SK-MEL-5 (cell line): ENCODE measurements at regions not wholly inside any gene's neighbourhood (a gene's known extent, or its start where the extent isn't known, plus 50 kb on each side); places are given as distances from the start of the nearest gene placed in this dataset.

ENCODE experiments used
- DNase-seq: peaks from one replicate; pipeline ENCODE4 v3.0.0-alpha.2; 2016; ENCODE audit warnings: low read depth, low spot score
- in situ Hi-C: cut with HindIII; loops from 2 replicates; pipeline ENCODE4 v1.10.0; 2016; ENCODE audit warnings: low sequenced_read_pairs, high pct_unique_total_duplicates, low pct_unique_long_range_greater_than_20kb

DNA sequence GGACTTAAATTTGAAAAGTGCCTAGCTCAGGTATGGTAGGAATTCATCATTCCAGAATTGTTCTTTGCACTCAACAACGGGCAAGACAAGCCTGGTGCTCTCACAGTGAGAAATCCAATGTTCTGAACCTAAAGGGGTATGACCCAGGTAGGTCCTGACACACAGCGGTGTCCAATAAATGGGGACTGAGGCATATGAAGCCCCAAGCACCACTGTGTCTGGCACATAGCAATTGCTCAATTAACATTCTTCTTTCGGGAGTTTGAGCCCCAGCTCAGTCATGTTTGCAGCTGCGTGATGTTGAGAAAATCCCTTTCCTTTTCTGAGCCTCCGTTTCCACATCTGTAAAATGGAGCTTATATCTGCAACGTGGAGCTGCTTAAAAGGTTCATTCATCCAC lies 535.8 kb downstream of the MIAT start:
- in situ Hi-C loops, result no loop called here
- DNase-seq, result no peak

DNA sequence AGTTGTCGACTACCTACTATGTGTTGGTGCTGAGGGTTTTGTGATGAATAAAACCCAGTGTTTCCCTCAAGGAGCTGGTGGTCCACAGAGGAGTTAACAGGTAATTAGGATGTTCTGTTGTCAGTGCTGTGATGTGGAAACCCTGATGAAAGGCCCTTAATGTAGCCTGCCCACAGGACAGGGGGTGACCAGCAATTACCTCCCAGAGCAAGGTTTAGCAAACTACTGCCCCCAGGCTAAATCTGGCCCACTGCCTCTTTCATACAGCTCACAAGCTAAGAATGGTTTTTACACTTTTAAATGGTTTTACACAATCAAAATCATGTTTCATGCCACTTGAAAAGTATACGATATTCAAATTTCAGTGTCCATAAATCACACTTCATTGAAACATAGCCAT lies 536.2 kb downstream of the MIAT start:
- in situ Hi-C loops, result no loop called here
- no peak for DNase-seq

DNA sequence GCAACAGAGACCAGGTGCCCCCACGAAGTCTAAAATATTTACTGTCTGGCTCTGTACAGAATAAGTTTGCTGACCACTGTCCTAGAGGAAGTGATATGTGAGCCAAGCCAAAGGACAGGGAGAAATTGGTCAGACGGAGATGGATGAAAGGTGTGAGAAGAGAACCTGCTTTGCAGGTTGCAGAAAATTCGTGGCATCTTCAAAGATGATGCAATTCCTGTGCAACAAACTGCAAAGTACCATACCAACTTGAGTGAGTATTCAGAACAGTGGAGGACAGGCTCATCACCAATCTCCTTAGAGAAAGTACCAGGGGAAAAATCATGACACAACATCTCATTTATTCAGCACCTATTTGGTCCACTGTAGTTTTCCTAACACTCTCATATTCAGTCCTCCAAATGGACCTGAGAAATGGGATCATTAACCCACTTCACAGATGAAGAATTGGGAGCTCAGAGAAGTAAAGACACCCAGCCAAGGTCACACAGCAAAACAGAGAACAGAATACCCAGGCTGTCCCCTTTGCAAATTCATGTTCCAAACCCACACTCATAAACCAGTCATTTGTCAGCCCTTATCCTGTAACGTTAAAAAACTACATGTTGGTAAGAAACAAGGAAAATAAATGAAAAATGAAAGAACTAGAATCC lies 536.8 kb downstream of the MIAT start:
- in situ Hi-C loops, result no loop called here
- no peak for DNase-seq

DNA sequence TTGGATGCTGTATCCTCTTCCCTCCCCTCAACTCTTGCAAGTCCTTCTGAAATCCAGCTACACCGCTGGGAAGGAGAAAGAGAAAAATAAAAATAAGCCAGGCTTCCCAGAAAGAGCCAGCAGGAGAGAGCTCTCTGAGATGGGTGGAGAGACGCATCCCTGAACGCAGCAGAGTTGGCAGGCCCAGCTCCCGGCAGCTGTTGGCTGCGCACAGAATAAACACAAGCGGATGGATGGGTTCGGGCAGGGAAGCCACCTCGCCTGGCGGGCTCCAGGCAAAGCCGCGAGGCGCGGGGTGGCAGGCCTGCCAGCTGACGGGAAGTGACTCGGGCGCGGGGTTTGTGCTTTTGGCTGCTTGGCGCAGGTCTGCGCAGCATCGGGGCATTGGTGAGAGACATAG lies 537.7 kb downstream of the MIAT start:
- no peak for DNase-seq
- in situ Hi-C loops, result no loop called here

DNA sequence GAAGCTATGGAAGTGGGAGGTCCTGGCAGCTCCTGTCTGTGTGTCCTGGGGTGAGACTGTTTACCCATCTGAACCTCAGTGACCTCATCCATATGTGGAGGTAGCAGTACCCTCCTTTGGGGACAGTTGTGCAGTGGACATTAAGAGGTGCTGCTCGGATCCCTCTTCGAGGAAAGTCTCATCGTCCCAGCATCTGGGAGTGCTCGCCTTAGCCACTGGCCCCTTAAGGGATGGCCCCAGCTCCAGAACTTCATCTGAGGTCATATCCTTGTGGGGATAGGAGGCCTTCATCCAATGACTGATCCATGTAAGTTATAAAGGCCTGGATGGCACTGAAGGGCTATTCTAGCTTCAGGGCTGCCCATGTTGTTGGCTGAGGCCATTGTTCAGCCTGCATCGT lies 538.1 kb downstream of the MIAT start:
- in situ Hi-C loops, result no loop called here
- DNase-seq, result no peak

DNA sequence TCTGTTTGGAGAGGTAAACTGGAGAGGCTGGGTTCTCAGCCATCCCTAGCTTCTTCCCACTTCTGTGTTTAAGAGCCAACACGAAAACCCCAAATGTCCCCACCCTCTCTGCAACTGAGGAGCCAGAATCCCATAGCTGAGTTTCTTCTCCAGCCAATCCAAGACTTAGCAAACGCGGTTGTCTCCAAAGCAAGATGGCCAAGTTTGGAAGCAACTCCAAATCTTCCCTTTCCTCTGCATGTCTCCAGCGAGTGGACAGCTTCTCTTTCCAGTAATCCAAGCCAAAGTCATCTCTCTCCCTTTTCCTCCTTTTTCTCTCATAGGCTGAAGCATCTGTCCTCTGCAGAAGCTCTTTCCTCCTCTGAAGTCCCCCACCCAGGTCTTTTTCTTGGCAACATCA lies 539.2 kb downstream of the MIAT start:
- no peak for DNase-seq
- in situ Hi-C loops, result no loop called here

DNA sequence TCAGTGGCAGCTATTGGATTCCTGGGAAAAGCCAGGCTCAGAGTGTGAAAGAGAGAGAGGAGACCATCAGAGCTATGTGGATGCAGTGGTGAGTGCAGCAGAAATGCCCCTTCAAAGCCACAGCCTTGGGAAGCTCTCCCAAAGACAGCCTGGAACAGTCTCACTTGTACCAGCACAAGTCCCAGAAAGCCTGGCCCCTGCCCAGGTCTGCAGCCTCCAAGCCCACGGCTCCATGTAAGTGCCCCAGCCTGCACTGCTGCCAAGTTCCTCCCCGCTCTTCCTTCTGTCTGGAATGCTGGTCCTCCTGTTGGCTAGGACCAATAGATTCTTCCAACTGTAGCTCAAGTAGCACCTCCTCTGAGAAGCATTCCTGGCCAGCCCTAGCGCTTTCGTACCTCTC lies 539.7 kb downstream of the MIAT start:
- DNase-seq, result no peak
- in situ Hi-C loops, result no loop called here

DNA sequence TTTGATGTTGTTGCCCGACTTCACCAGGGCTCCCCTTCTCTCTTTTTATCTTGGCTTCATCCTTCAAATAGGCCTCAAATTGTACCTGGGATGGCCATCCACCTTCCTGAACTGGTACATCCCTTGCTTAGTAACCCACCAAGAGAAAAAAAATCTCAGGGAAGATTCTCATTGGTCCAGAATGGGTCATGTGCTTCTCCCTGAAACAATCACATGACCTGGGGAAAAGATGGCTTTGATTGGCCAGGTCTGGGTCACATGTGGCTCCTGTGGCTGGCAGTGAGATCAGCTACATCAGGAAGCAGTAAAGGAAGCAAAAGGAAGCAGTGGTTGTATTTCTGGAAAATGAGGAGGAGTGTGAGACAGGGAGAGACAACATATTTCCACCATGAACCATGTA lies 540.2 kb downstream of the MIAT start:
- in situ Hi-C loops, result no loop called here
- no peak for DNase-seq

DNA sequence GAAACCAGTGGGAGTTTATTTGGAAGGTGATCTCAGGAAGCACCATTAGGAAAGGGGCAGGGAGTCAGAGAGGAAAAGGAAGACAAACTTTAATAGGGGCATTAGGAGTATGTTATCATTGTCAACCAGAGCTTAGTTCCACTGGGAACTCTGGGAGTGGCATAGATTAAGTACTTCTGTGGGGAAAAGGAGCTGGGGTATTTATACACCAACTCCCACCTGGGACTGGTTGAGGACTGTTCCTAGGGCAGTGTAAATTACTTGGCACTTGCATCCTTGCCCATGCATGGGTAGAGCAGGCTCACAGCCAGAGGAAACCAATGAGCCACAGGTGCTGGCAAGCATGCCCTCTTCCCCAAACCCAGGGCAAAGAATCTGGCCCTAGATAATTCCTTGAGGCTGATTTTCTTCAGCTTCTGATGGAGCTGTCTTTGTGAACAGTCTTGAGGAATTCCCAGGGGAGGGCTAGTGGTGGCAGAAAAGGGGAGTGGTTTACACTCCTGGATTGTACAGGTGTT lies 541.2 kb downstream of the MIAT start:
- DNase-seq, result no peak
- in situ Hi-C loops, result no loop called here

DNA sequence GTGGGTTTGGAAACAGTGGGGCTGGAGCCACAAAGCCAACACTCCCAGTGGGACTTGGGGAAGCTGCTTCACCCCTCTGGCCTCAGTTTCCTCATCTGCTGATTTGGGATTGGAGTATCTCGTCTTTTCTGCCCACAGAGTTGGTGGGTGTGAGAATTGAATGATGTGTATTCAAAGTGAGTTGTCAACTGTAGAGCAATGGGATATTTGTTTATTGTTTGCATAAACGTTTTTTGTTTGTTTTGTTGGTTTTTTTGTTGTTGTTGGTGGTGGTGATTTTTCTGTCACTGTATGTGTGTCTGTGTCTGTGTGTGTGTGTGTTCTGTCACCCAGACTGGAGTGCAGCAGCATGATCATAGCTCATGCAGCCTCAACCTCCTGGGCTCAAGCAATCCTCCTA lies 542.0 kb downstream of the MIAT start:
- no peak for DNase-seq
- in situ Hi-C loops, result no loop called here

DNA sequence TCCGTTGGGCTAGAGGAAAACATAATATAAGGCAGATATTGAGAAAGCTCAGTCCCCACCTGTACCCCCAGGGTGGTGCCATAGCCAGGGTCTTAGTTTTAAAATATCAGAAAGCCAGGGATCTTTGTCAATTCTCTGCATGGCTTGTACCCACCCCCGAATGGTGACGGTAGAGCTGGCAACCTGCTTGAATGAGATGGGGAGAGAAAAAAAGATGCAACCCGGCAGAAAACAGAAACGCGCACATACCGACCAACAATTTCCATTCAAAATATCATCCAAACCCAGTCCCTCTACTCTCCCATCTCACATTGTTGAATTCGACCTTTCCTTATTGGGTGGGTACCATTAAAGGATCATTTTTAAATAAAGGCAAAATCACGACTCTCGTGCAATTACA lies 543.9 kb downstream of the MIAT start:
- DNase-seq, result no peak
- in situ Hi-C loops, result no loop called here

DNA sequence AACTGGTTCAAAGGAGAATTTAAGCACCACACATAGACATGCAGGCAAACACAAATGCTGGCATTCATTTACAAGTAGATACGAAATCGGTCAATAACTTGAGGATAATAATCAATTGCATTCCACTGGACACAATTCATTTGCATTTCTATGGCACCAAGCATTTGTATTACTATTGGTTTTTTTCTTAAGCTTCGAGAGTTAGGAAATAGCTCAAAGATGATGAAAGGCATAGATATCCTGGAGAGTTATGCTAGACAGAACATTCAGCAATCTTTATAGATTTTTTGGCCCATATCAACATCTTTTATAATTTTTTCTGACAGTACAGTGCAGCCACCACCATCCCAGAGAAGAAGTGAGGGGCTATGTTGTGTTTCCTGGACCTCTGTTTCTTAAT lies 544.4 kb downstream of the MIAT start:
- in situ Hi-C loops, result no loop called here
- no peak for DNase-seq

DNA sequence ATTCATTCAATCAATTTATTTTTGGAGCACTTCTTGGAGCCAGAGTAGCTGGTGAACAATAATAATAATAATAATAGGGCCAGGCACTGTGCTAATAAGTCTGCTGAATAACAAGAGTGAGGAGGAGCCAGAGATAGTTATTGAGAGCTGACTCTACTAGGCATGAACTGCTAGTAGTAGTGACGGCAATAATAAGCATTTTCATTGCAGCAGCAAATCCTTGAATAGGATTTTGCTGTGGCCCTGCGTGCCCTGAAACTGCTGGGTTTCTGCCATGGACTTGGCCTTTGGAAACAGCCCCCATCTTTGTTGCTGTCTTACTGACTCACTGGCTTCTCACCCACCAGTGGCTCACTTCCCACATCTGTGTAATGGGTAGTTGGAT lies 545.9 kb downstream of the MIAT start:
- no peak for DNase-seq
- in situ Hi-C loops, result no loop called here

DNA sequence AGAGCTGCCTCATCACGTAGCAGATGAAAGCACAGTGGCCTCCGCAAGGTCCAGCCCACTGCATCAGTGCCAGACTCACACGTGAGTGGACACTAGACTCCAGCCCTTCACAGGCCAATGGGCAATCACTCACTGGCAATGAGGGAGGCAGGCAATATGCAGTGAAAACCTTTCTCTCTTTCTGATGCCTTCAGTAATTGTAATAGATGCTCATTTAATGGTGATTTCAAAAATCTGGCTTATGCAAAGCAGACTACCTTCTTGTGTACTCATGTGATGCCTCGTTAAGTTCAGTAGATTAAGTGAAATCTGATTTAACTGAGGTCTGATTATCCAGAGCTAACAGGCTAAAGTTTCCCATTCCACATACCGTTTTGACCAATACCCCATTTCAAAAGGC lies 546.9 kb downstream of the MIAT start:
- in situ Hi-C loops, result no loop called here
- DNase-seq, result no peak

DNA sequence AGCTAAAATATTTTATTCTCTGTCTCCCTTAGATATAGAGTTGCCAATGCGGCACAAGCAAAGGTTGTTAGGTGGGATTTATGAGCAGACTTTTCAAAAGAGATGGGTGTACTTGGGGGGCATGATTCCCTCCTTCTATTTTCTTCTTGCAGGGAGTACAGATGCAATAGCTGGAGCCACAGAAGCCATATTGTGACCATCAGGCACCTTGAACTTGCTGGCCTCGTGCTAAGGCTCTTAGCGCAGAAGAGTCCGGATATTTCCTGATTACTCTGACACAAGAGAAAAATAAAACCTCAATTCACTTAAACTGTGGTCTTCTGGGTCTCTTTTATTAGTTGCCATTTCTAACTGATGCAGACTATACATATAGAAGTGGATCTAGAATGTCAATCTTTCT lies 547.4 kb downstream of the MIAT start:
- in situ Hi-C loops, result no loop called here
- DNase-seq, result no peak

DNA sequence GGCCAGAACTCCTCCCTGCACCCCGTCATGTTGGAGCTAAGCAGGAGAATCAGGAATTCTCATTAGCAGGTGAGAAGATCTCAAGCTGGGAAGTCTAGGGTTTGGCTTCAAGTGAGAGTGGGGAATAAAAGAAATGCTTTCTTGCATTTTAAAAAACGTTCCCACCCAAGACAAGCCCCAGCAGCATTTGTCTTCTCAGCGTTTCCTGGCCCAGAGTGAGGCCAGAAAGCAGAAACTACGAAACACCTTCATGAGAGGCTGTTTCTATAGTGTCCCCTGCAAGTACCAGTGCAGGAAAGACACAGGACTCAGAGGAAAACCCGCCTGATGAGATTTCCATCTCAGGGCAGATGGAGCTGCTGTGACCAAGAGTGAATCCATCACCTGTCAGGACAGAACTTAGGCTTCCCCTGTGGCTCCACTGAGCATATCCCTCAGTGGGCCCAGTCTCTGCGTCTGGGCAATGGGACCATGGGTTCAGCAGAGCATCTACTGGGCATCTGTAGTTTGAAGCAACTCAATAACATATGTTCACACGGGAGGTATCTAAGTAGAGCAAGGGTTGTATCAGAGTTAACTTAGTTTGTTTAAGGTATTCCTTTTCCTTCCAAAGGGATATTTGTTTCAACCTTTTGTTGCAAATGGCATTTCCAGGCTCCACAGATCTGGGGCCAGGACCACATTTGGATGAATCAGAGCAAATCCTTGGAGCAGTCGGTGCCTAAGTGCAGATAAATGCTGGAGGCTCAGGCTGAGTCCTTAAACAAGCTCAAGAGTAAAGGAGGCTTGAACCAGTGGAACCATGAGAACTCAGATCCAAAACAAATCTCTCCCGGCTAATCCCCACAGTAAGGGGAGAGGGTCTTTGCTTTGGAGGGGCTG lies 548.3 kb downstream of the MIAT start:
- in situ Hi-C loops, result no loop called here
- DNase-seq, result no peak

DNA sequence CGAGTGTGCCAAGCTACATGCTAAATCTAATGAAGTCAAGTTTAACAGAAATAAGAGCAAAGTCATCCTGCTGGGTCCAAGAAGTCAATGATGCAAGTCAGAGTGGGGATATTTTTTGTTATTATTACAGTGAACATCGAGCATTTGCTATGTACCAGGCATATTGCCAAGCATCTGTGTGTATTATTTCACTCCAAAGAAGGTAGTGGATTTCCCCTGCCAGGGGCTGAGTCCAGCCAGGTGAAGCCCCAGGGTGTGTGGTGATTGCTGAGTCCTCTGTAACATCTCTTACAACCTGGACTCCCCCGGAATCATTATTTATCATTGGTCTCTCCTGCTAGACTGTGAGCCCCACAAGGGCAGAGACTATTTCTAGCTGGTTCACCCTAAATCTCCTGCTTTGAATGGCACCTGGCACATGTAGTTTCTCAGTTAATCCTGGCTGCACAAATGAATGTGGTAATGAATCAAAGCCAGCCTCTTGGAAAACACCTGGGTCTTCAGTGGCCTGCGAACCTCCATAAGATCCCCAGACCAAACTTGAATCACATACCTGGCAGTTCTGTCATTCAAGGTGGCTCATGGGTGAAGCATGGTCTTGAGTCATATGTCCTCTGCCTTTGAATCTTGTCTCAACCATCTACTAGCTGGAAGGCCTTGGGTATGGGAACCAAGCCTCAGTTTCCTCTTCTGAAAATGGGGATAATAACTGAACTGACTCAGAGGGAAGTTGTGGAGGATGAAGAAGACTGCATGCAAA lies 549.2 kb downstream of the MIAT start:
- no peak for DNase-seq
- in situ Hi-C loops, result no loop called here

DNA sequence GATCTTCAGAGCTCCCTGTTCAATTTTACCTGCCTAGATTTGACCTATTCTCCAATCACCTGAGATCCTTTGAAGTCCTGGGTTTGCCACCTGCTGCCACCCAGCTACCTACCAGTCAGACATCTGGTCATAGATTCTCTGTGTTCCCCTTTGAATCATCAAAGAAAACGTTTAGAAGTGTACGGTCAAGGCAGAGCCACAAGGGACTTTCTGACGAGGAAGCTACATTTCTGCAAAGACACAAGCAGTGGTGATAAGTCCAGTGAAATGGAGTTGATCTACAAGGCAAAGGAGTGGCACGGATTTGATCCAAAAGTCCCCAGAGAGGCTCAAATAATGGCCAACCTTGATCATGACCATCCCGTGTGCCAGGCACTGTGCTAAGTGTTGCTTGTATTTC lies 549.9 kb downstream of the MIAT start:
- in situ Hi-C loops, result no loop called here
- DNase-seq, result no peak
